ENCODE measurements at regions not wholly inside any gene's neighbourhood (a gene's known extent, or its start where the extent isn't known, plus 50 kb on each side); places are given as distances from the start of the nearest gene placed in this dataset.

- ChIA-PET POLR2A (no interaction called here), CTCF (no interaction called here)
- Mint-ChIP-seq H3K27me3 (no peaks in the 10 kb centered on the region), H3K9me3 (peaks cover 6% of the 10 kb centered on the region), H3K27ac (no peak overlapping the region), H3K4me3 (no peak overlapping the region), H3K4me1 (no peaks in the 10 kb centered on the region), H3K36me3 (ENCODE audit: low read depth) (no peaks in the 10 kb centered on the region)
- DNase-seq, result no peak
These were observed 322.5 kb upstream of the EPHA3 start for GRCh38 chr3:88784925-88785324.

GRCh38 chr3:88785841-88786240 is 321.6 kb upstream of the EPHA3 start:
- Mint-ChIP-seq H3K36me3 (ENCODE audit: low read depth) (no peaks in the 10 kb centered on the region), H3K27me3 (no peaks in the 10 kb centered on the region), H3K27ac (no peak overlapping the region), H3K4me1 (no peaks in the 10 kb centered on the region), H3K9me3 (peaks cover 4% of the 10 kb centered on the region), H3K4me3 (no peak overlapping the region)
- CTCF ChIA-PET, result no interaction called here
- no peak for DNase-seq
- POLR2A ChIA-PET, result no interaction called here

GRCh38 chr3:88795503-88795902 is 311.9 kb upstream of the EPHA3 start:
- Mint-ChIP-seq H3K4me3 (no peak overlapping the region), H3K4me1 (no peaks in the 10 kb centered on the region), H3K36me3 (ENCODE audit: low read depth) (no peaks in the 10 kb centered on the region), H3K9me3 (peaks cover 25% of the 10 kb centered on the region), H3K27me3 (no peaks in the 10 kb centered on the region), H3K27ac (no peak overlapping the region)
- CTCF ChIA-PET, result no interaction called here
- POLR2A ChIA-PET, result no interaction called here
- no peak for DNase-seq

- no peak for DNase-seq
- Mint-ChIP-seq H3K4me1 (no peaks in the 10 kb centered on the region), H3K27ac (no peak overlapping the region), H3K9me3 (no peaks in the 10 kb centered on the region), H3K36me3 (ENCODE audit: low read depth) (no peaks in the 10 kb centered on the region), H3K27me3 (no peaks in the 10 kb centered on the region), H3K4me3 (no peak overlapping the region)
- CTCF ChIA-PET, result no interaction called here
- POLR2A ChIA-PET, result no interaction called here
These were observed 299.8 kb upstream of the EPHA3 start for GRCh38 chr3:88807491-88808105.

GRCh38 chr3:88809993-88810392 is 297.4 kb upstream of the EPHA3 start:
- no peak for DNase-seq
- H3K9me3 Mint-ChIP-seq, result no peaks in the 10 kb centered on the region

GRCh38 chr3:88810455-88810854 is 297.0 kb upstream of the EPHA3 start:
- H3K9me3 Mint-ChIP-seq, result no peaks in the 10 kb centered on the region
- H3K4me1 Mint-ChIP-seq, result no peaks in the 10 kb centered on the region
- ChIA-PET CTCF (no interaction called here), POLR2A (no interaction called here)
- H3K4me3 Mint-ChIP-seq, result no peak overlapping the region
- DNase-seq, result no peak
- H3K27ac Mint-ChIP-seq, result no peak overlapping the region
- no peaks in the 10 kb centered on the region for H3K36me3 Mint-ChIP-seq (ENCODE audit: low read depth)
- no peaks in the 10 kb centered on the region for H3K27me3 Mint-ChIP-seq

More at GRCh38 chr3:88809993-88810392, 297.4 kb upstream of the EPHA3 start:
- H3K27ac Mint-ChIP-seq, result no peak overlapping the region
- POLR2A ChIA-PET, result no interaction called here
- CTCF ChIA-PET, result no interaction called here
- no peak overlapping the region for H3K4me3 Mint-ChIP-seq
- no peaks in the 10 kb centered on the region for H3K27me3 Mint-ChIP-seq
- no peaks in the 10 kb centered on the region for H3K4me1 Mint-ChIP-seq
- H3K36me3 Mint-ChIP-seq (ENCODE audit: low read depth), result no peaks in the 10 kb centered on the region

- Mint-ChIP-seq H3K4me1 (no peaks in the 10 kb centered on the region), H3K27me3 (no peaks in the 10 kb centered on the region), H3K4me3 (no peak overlapping the region), H3K9me3 (no peaks in the 10 kb centered on the region), H3K36me3 (ENCODE audit: low read depth) (no peaks in the 10 kb centered on the region), H3K27ac (no peak overlapping the region)
- ChIA-PET POLR2A (no interaction called here), CTCF (no interaction called here)
- no peak for DNase-seq
These were observed 296.3 kb upstream of the EPHA3 start for GRCh38 chr3:88811096-88811495.

- Mint-ChIP-seq H3K27ac (no peak overlapping the region), H3K4me3 (no peak overlapping the region), H3K4me1 (no peaks in the 10 kb centered on the region), H3K9me3 (no peaks in the 10 kb centered on the region), H3K36me3 (ENCODE audit: low read depth) (no peaks in the 10 kb centered on the region), H3K27me3 (no peaks in the 10 kb centered on the region)
- CTCF ChIA-PET, result no interaction called here
- POLR2A ChIA-PET, result no interaction called here
- no peak for DNase-seq
These were observed 294.8 kb upstream of the EPHA3 start for GRCh38 chr3:88812576-88812975.

- POLR2A ChIA-PET, result no interaction called here
- no peak overlapping the region for H3K4me3 Mint-ChIP-seq
- DNase-seq, result no peak
- no peaks in the 10 kb centered on the region for H3K36me3 Mint-ChIP-seq (ENCODE audit: low read depth)
- CTCF ChIA-PET, result interaction anchor here (0.6 kb wide), 1 partner anchor 28 kb away, joined by 5 read pairs; no protein-coding TSS in a partner anchor
- no peaks in the 10 kb centered on the region for H3K4me1 Mint-ChIP-seq
- no peaks in the 10 kb centered on the region for H3K9me3 Mint-ChIP-seq
- no peaks in the 10 kb centered on the region for H3K27me3 Mint-ChIP-seq
- no peak overlapping the region for H3K27ac Mint-ChIP-seq
These were observed 291.0 kb upstream of the EPHA3 start for GRCh38 chr3:88816445-88816844.

GRCh38 chr3:88824666-88825564 is 282.5 kb upstream of the EPHA3 start:
- no peaks in the 10 kb centered on the region for H3K4me1 Mint-ChIP-seq
- CTCF ChIA-PET, result no interaction called here
- H3K36me3 Mint-ChIP-seq (ENCODE audit: low read depth), result no peaks in the 10 kb centered on the region
- no peak overlapping the region for H3K27ac Mint-ChIP-seq
- POLR2A ChIA-PET, result no interaction called here
- H3K27me3 Mint-ChIP-seq, result no peaks in the 10 kb centered on the region
- no peaks in the 10 kb centered on the region for H3K9me3 Mint-ChIP-seq
- DNase-seq, result no peak
- no peak overlapping the region for H3K4me3 Mint-ChIP-seq

- DNase-seq, result no peak
- Mint-ChIP-seq H3K27ac (no peak overlapping the region), H3K4me1 (no peaks in the 10 kb centered on the region), H3K36me3 (ENCODE audit: low read depth) (no peaks in the 10 kb centered on the region), H3K27me3 (no peaks in the 10 kb centered on the region), H3K9me3 (no peaks in the 10 kb centered on the region), H3K4me3 (no peak overlapping the region)
- POLR2A ChIA-PET, result no interaction called here
- CTCF ChIA-PET, result interaction anchor here (0.5 kb wide), 1 partner anchor 191 kb away, joined by 3 read pairs; no protein-coding TSS in a partner anchor
These were observed 279.0 kb upstream of the EPHA3 start for GRCh38 chr3:88828466-88828865.

- CTCF ChIA-PET, result no interaction called here
- H3K36me3 Mint-ChIP-seq (ENCODE audit: low read depth), result no peaks in the 10 kb centered on the region
- no peaks in the 10 kb centered on the region for H3K4me1 Mint-ChIP-seq
- H3K27me3 Mint-ChIP-seq, result no peaks in the 10 kb centered on the region
- no peak for DNase-seq
- POLR2A ChIA-PET, result no interaction called here
- no peak overlapping the region for H3K27ac Mint-ChIP-seq
- peaks cover 2% of the 10 kb centered on the region for H3K9me3 Mint-ChIP-seq
- H3K4me3 Mint-ChIP-seq, result no peak overlapping the region
These were observed 254.8 kb upstream of the EPHA3 start for GRCh38 chr3:88852606-88853005.

- H3K36me3 Mint-ChIP-seq (ENCODE audit: low read depth), result no peaks in the 10 kb centered on the region
- no peak for DNase-seq
- ChIA-PET CTCF (no interaction called here), POLR2A (no interaction called here)
- H3K9me3 Mint-ChIP-seq, result no peaks in the 10 kb centered on the region
- H3K4me1 Mint-ChIP-seq, result no peaks in the 10 kb centered on the region
- H3K4me3 Mint-ChIP-seq, result no peak overlapping the region
- H3K27ac Mint-ChIP-seq, result no peak overlapping the region
- H3K27me3 Mint-ChIP-seq, result no peaks in the 10 kb centered on the region
These were observed 244.2 kb upstream of the EPHA3 start for GRCh38 chr3:88863196-88863595.

GRCh38 chr3:88876724-88877123 is 230.7 kb upstream of the EPHA3 start:
- ChIA-PET POLR2A (no interaction called here), CTCF (interaction anchor here (0.6 kb wide), 1 partner anchor 8 kb away, joined by 3 read pairs; no protein-coding TSS in a partner anchor)
- DNase-seq, result no peak
- H3K36me3 Mint-ChIP-seq (ENCODE audit: low read depth), result no peaks in the 10 kb centered on the region
- H3K9me3 Mint-ChIP-seq, result no peaks in the 10 kb centered on the region
- H3K27me3 Mint-ChIP-seq, result no peaks in the 10 kb centered on the region
- H3K4me1 Mint-ChIP-seq, result no peaks in the 10 kb centered on the region
- no peak overlapping the region for H3K4me3 Mint-ChIP-seq
- H3K27ac Mint-ChIP-seq, result no peak overlapping the region

Measured in activated CD4-positive, alpha-beta T cell treated with anti-CD3 and anti-CD28 coated beads, Interleukin-2, amount 10 ng/mL, durations not matched to agents 7 days and 5 days (primary cell).